Effector memory CD8-positive, alpha-beta T cell (primary cell): ENCODE measurements at regions not wholly inside any gene's neighbourhood (a gene's known extent, or its start where the extent isn't known, plus 50 kb on each side); places are given as distances from the start of the nearest gene placed in this dataset.

Source experiments
- ATAC-seq: fragments of 150-1000 bp; cut with Tn5 transposase; replicated peaks from 2 replicates; pipeline ENCODE4 v1.10.0; 2021; ENCODE audit warnings: mild to moderate bottlenecking, moderate library complexity
- DNase-seq, 3 experiments: peaks; one replicate each; pipeline ENCODE4 v3.0.0; 2021
- H3K27ac Mint-ChIP-seq, 2 donors: one replicate each; pipeline ENCODE4 v1.8.0; 2022; ENCODE audit warnings: mild to moderate bottlenecking in 2 of 2, mixed read lengths in 2 of 2, moderate library complexity in 2 of 2
- H3K27me3 Mint-ChIP-seq, 2 donors: one replicate each; pipeline ENCODE4 v1.8.0; 2022; ENCODE audit warnings: mixed read lengths in 2 of 2
- H3K36me3 Mint-ChIP-seq: one replicate; pipeline ENCODE4 v1.8.0; 2022; ENCODE audit warnings: mild to moderate bottlenecking, moderate library complexity, mixed read lengths; ENCODE audit not compliant: insufficient read depth
- H3K4me1 Mint-ChIP-seq, 2 donors: one replicate each; pipeline ENCODE4 v1.8.0; 2022; ENCODE audit warnings: low read depth in 2 of 2, mixed read lengths in 2 of 2
- H3K4me3 Mint-ChIP-seq, 2 donors: one replicate each; pipeline ENCODE4 v1.8.0; 2022; ENCODE audit warnings: mild to moderate bottlenecking in 2 of 2, mixed read lengths in 2 of 2, moderate library complexity in 2 of 2
- H3K9me3 Mint-ChIP-seq, 2 donors: one replicate each; pipeline ENCODE4 v1.8.0; 2022; ENCODE audit warnings: mixed read lengths in 2 of 2

DNA sequence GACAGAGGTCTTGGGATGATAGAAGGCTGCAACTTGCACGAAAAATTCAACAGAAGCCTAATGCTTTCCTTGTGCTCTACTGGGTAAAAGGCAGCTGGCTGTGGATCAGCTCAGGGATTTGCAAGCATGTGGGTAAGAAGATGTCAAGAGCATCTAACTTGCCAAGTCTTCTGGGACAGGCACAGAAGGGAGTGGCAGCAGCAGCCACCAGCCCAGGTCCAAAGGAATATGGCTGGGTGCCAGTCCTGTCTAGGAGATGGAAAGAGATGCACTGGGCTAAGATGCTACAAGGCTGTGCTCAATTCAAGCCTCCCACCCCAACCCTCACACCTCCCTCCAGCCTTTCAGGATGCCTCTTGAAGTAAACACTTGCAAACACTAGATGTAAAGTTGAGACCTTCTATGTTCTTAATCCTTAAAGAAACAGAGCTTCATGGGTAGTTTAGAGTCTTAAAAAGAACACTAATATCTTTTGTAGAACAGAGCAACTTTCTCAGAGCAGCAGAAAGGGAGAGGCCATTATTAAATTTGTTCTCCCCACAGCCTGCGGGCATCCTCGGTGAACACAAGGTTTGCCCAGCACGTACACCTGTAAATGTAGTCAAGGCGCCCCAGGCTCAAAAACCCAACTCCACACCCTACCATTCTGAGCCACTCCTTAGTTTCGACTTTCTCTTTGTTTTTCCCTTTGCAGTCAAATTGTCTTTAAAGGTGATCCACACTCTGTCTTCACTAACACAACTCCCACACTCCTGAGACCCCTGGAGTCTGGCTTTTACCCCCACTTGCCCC is 64.6 kb upstream of the BCAR3 start:
- no peak overlapping the region for H3K4me3 Mint-ChIP-seq
- H3K27me3 Mint-ChIP-seq, result peaks cover 9 to 12% of the 10 kb centered on the region in 2 donors
- DNase-seq (no peak), ATAC-seq (no peak)
- H3K9me3 Mint-ChIP-seq, result peaks cover 0 to 3% of the 10 kb centered on the region in 2 donors
- H3K36me3 Mint-ChIP-seq, result no peaks in the 10 kb centered on the region
- H3K27ac Mint-ChIP-seq, result no peak overlapping the region
- peaks cover 5 to 9% of the 10 kb centered on the region in 2 donors for H3K4me1 Mint-ChIP-seq

DNA sequence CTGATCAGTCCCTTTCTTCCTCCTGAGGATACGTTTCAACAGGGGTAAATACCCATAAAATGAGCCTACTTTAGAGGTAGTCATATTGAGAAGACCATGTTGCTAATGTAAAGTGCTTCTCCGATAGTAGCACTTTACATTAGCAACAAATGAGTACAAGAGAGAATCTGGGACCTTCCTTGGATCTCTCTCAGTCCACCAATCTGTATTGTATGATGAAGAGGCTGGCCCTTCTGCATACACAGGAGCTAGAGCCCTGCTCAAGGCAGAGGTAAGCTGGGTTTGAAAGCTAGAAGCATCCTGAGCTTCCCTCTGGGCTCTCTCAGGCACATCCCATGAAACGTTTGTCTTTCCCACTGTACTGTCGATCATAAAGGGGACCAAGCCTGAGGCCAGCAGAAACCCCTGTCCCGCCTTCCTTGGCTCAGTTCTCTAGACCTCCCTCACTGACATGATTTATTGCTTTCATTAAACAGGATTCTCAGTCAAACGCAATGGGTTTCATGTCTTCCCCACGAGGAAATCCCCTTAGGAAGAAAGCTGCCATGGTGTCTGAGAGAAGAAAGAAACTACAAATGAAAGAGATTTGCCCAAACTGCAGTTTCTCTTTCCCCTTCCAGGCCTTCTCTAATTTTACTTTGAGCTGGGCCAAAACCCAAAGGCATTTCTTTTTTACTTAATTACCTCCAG is 62.8 kb upstream of the BCAR3 start:
- no peaks in the 10 kb centered on the region for H3K4me1 Mint-ChIP-seq
- no peak overlapping the region for H3K27ac Mint-ChIP-seq
- peaks cover 9 to 12% of the 10 kb centered on the region in 2 donors for H3K27me3 Mint-ChIP-seq
- ATAC-seq (no peak), DNase-seq (no peak)
- H3K9me3 Mint-ChIP-seq, result peaks cover 0 to 3% of the 10 kb centered on the region in 2 donors
- no peaks in the 10 kb centered on the region for H3K36me3 Mint-ChIP-seq
- no peak overlapping the region for H3K4me3 Mint-ChIP-seq

DNA sequence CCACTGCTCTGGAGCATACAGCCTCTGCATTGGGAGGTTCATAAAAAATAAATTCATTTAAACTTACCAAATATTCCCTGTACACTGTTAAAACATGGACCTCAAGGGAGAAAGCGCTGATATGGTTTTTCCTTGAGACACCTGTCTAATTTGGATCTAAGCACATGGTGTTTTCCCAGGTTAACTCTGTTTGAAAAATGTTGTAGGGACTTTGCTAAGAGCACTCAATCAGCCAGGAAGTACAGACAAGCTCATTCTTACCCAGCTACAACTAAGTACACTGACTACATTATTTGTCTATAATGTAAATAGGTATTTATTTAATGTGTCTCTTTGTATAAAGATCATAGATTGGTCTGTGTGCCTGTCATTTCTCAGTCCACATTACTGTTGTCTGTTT is 61.8 kb upstream of the BCAR3 start:
- Mint-ChIP-seq H3K36me3 (no peaks in the 10 kb centered on the region), H3K27me3 (peaks cover 9 to 11% of the 10 kb centered on the region in 2 donors), H3K27ac (no peak overlapping the region), H3K4me1 (no peaks in the 10 kb centered on the region), H3K4me3 (no peak overlapping the region), H3K9me3 (peaks cover 0 to 3% of the 10 kb centered on the region in 2 donors)
- DNase-seq, result no peak
- no peak for ATAC-seq

- ATAC-seq (no peak), DNase-seq (no peak)
- H3K4me3 Mint-ChIP-seq, result no peak overlapping the region
- no peak overlapping the region for H3K27ac Mint-ChIP-seq
- no peaks in the 10 kb centered on the region for H3K27me3 Mint-ChIP-seq
- H3K4me1 Mint-ChIP-seq, result no peaks in the 10 kb centered on the region
- H3K9me3 Mint-ChIP-seq, result no peaks in the 10 kb centered on the region
- H3K36me3 Mint-ChIP-seq, result no peaks in the 10 kb centered on the region
Observed at GRCh38 chr1:93740601-93741031, 59.0 kb upstream of the BCAR3 start.

DNA sequence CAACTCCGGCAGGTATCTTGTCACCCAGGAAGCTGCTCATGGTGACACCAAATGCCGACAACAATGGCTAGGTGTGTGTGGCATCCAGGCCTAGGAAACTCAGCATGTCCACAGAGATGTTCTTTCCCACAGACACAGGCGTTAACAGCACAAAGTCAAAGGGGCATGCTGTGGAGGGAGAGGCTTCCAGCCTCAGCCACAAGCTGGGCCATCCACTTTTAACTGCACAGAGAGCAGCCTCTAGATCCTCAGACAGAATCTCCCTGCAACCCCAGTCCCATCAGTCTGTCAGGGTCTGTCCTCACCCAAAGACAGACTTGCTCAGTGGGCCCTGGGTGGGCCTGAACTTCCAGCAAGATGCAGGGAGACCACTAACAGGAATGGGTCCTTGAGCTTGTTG is 58.5 kb upstream of the BCAR3 start:
- no peak overlapping the region for H3K27ac Mint-ChIP-seq

DNA sequence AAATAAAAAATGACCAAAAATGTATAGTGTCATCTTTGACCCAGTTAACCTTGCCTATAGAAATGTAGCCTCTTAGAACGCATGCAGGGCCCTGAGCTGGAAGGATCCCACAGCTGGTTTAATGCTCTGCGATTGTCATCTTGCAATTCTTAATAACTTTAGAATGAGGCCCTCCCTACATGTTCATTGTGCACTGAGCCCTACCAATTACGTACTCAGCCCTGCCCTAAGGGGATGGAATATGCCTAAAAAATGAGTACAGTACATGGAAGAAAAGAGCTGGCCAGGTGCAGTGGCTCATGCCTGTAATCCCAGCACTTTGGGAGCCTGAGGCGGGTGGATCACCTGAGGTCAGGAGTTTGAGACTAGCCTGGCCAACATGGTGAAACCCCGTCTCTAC is 57.8 kb upstream of the BCAR3 start:
- no peaks in the 10 kb centered on the region for H3K27me3 Mint-ChIP-seq
- ATAC-seq (no peak), DNase-seq (no peak)
- no peak overlapping the region for H3K27ac Mint-ChIP-seq
- no peaks in the 10 kb centered on the region for H3K9me3 Mint-ChIP-seq
- H3K4me1 Mint-ChIP-seq, result no peaks in the 10 kb centered on the region
- no peak overlapping the region for H3K4me3 Mint-ChIP-seq
- H3K36me3 Mint-ChIP-seq, result no peaks in the 10 kb centered on the region

More for the DNA sequence above, 58.5 kb upstream of the BCAR3 start:
- DNase-seq (no peak), ATAC-seq (no peak)
- Mint-ChIP-seq H3K9me3 (no peaks in the 10 kb centered on the region), H3K27me3 (no peaks in the 10 kb centered on the region), H3K36me3 (no peaks in the 10 kb centered on the region), H3K4me1 (no peaks in the 10 kb centered on the region), H3K4me3 (no peak overlapping the region)

- H3K4me1 Mint-ChIP-seq, result no peaks in the 10 kb centered on the region
- no peak for ATAC-seq
- no peaks in the 10 kb centered on the region for H3K36me3 Mint-ChIP-seq
- H3K9me3 Mint-ChIP-seq, result no peaks in the 10 kb centered on the region
- H3K27me3 Mint-ChIP-seq, result no peaks in the 10 kb centered on the region
- no peak for DNase-seq
- H3K4me3 Mint-ChIP-seq, result no peak overlapping the region
- H3K27ac Mint-ChIP-seq, result no peak overlapping the region
Observed at GRCh38 chr1:93738926-93739325, 57.3 kb upstream of the BCAR3 start.

DNA sequence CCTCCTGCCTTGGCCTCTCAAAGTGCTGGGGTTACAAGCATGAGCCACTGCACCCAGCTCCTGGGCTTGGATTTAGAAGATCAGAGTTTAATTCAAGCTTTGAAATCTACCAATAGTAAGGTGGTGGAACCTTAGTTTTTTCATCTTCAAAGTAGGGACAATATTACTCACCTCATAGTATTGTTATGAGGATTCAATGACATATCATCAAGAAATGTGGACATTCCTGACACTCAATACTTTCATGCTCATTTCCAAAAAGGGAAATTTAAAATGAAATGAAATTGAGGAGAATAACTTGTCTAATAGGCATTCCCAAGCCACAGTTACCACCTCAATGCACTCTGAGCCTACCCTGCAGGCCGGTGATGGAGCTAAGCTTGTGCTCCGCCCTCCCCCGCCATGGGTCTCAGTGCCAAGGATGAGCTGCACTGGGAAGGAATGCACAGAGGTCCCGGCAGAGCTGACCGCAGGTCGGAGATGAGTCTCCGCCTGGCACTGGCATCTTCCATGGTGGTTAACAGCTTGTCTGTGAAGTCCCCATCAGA is 56.5 kb upstream of the BCAR3 start:
- no peak for DNase-seq
- no peaks in the 10 kb centered on the region for H3K4me1 Mint-ChIP-seq

GRCh38 chr1:93735722-93736121 is 54.1 kb upstream of the BCAR3 start:
- H3K36me3 Mint-ChIP-seq, result no peaks in the 10 kb centered on the region
- peaks cover 0 to 5% of the 10 kb centered on the region in 2 donors for H3K27me3 Mint-ChIP-seq
- no peak overlapping the region for H3K27ac Mint-ChIP-seq
- DNase-seq (no peak), ATAC-seq (no peak)
- H3K4me3 Mint-ChIP-seq, result no peak overlapping the region
- H3K9me3 Mint-ChIP-seq, result no peaks in the 10 kb centered on the region
- H3K4me1 Mint-ChIP-seq, result no peaks in the 10 kb centered on the region

More for the DNA sequence above, 56.5 kb upstream of the BCAR3 start:
- ATAC-seq, result no peak
- Mint-ChIP-seq H3K27ac (no peak overlapping the region), H3K4me3 (no peak overlapping the region), H3K9me3 (no peaks in the 10 kb centered on the region), H3K27me3 (no peaks in the 10 kb centered on the region), H3K36me3 (no peaks in the 10 kb centered on the region)

GRCh38 chr1:93734999-93735398 is 53.4 kb upstream of the BCAR3 start:
- no peak for DNase-seq
- no peaks in the 10 kb centered on the region for H3K36me3 Mint-ChIP-seq
- H3K4me1 Mint-ChIP-seq, result no peaks in the 10 kb centered on the region
- H3K4me3 Mint-ChIP-seq, result no peak overlapping the region
- ATAC-seq, result no peak
- no peaks in the 10 kb centered on the region for H3K9me3 Mint-ChIP-seq
- H3K27ac Mint-ChIP-seq, result no peak overlapping the region
- peaks cover 0 to 11% of the 10 kb centered on the region in 2 donors for H3K27me3 Mint-ChIP-seq

GRCh38 chr1:93733340-93733739 is 51.7 kb upstream of the BCAR3 start:
- H3K9me3 Mint-ChIP-seq, result no peaks in the 10 kb centered on the region
- no peaks in the 10 kb centered on the region for H3K4me1 Mint-ChIP-seq
- peaks cover 0 to 11% of the 10 kb centered on the region in 2 donors for H3K27me3 Mint-ChIP-seq
- H3K36me3 Mint-ChIP-seq, result no peaks in the 10 kb centered on the region
- DNase-seq, result no peak
- H3K27ac Mint-ChIP-seq, result no peak overlapping the region
- H3K4me3 Mint-ChIP-seq, result no peak overlapping the region
- ATAC-seq, result no peak

DNA sequence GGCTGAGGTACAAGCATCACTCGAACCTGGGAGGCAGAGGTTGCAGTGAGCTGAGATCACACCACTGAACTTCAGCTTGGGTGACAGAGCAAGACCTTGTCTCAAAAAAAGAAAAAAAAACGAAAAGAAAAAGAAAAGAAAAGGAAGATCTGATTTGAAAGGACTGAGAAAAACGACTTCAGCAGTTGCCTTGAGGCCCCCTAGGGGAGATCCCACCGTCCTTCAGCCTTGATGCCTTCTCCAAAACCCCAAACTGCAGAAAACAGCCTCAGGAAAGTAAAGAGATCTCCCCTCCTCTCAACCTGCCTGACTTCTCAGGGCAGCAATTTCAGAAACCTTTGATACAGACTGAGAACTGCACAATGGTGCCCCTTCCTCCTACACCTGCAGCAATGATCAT is 50.9 kb upstream of the BCAR3 start:
- Mint-ChIP-seq H3K4me3 (no peak overlapping the region), H3K27ac (no peak overlapping the region), H3K27me3 (peaks cover 0 to 11% of the 10 kb centered on the region in 2 donors), H3K9me3 (no peaks in the 10 kb centered on the region), H3K36me3 (no peaks in the 10 kb centered on the region), H3K4me1 (no peaks in the 10 kb centered on the region)
- DNase-seq, result no peak
- ATAC-seq, result no peak
